SK-N-MC (cell line): ENCODE measurements at regions not wholly inside any gene's neighbourhood (a gene's known extent, or its start where the extent isn't known, plus 50 kb on each side); places are given as distances from the start of the nearest gene placed in this dataset.

Source experiments
- DNase-seq: peaks from one replicate; pipeline ENCODE4 v3.0.0-alpha.2; 2011; ENCODE audit warnings: low read depth, low spot score
- H3K27ac ChIP-seq: fragments of 200-600 bp; sonication (generic); 2 replicates; pipeline ENCODE4 v1.5.1; 2016; ENCODE audit warnings: mixed run types
- H3K36me3 ChIP-seq: fragments of 200-600 bp; sonication (generic); 2 replicates; pipeline ENCODE4 v1.6.1; 2017; ENCODE audit warnings: antibody characterized with exemption, low read length, mixed read lengths; ENCODE audit not compliant: insufficient read depth
- H3K4me3 ChIP-seq: fragments of 200-600 bp; sonication (generic); 2 replicates; pipeline ENCODE4 v1.5.1; 2016
- H3K9ac ChIP-seq: fragments of 200-600 bp; sonication (generic); 2 replicates; pipeline ENCODE4 v1.8.0; 2017; ENCODE audit warnings: mixed run types, mixed read lengths; ENCODE audit not compliant: insufficient read length
- H3K9me3 ChIP-seq: fragments of 200-600 bp; sonication (generic); 2 replicates; pipeline ENCODE4 v1.6.1; 2017; ENCODE audit warnings: low read depth, mild to moderate bottlenecking, antibody characterized with exemption, low read length, moderate library complexity, mixed read lengths
- EZH2 ChIP-seq: fragments of 200-600 bp; sonication (generic); IDR thresholded peaks from one replicate; pipeline ENCODE4 v1.6.1; 2017; ENCODE audit warnings: antibody characterized with exemption
- FOXP2 ChIP-seq: optimal IDR thresholded peaks from 2 replicates; pipeline ENCODE3; 2011; ENCODE audit warnings: mild to moderate bottlenecking, moderate library complexity; ENCODE audit not compliant: insufficient read depth; ENCODE audit errors: extremely low read length, control extremely low read depth
- POLR2AphosphoS5 ChIP-seq: IDR thresholded peaks from 2 replicates; pipeline ENCODE4 v1.6.1; 2012; ENCODE audit warnings: mild to moderate bottlenecking, low read depth, low read length, borderline replicate concordance

DNA sequence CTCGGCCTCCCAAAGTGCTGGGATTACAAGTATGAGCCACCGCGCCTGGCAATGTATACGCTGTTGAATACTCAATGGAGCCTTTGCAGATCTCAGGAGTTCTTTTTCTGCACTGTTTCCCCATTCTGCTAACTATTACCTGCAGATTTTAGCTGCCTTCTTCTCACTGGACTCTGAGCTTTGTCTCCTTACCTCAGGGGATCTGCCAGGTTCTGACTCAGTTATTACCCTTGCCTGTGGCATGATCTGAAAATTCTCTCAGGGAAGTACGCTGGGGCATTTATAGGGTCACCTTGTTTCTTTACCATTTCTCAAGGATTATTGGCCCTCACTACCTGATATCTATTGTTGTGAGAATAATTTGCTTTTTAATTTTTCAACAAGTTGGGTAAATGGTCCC lies 56.6 kb upstream of the MAGED1 start:
- Histone ChIP-seq H3K27ac (0 out of 2 replicates have a peak overlapping the region, but pooled peaks have one; percentile 72), H3K36me3 (peaks cover 2% of the 10 kb centered on the region; the same call in 1 of the 2 replicates), H3K4me3 (no peak overlapping the region), H3K9ac (no peak overlapping the region), H3K9me3 (no peaks in the 10 kb centered on the region)
- no peak for DNase-seq
- TF ChIP-seq POLR2AphosphoS5 (no peak), FOXP2 (no peak), EZH2 (no peak)

DNA sequence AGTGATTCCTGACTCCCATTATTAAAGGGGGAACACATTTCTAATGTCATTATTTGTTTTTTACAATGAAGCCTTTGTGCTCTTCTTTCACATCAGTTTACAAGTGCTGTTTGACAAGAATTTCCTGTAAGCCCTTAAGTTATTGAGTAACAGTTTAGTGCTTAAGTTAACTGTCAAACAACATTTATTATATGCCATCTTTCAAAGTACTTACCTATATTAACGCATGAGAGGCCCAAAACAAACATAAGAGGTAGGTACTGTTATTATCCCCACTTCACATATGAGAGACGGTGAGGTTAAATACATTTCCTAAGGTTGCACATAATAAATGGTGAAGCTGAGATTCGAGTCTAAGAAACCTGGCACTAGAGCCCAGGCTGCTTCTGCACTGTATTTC lies 56.0 kb upstream of the MAGED1 start:
- no peak for DNase-seq
- TF ChIP-seq FOXP2: no peak
- Histone ChIP-seq H3K9ac (no peak overlapping the region), H3K36me3 (peaks cover 2% of the 10 kb centered on the region; the same call in 1 of the 2 replicates), H3K9me3 (no peaks in the 10 kb centered on the region), H3K27ac (peak overlapping the region; percentile 72), H3K4me3 (peak overlapping the region; percentile 45)

DNA sequence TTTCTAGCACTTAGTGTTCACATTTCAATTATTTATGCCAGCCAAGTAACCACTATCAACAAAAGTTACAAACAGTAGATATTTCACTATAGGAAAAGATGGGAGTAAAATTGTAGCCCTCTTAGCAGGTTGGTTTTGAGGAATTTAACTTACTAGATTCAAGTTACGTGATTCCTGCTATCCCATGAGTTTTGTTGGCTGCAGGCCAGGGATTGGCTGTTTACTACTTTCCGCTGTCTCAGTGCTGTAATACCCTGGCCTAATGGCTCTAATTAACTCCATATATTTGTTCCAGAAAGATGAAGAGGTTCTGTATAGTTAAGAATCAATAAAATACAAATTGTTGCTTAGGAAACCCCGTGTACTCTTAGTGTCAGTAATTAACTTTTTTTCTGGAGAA lies 55.5 kb upstream of the MAGED1 start:
- no peak overlapping the region for H3K9ac ChIP-seq
- DNase-seq: peak; percentile 66

More for the DNA sequence above, 55.5 kb upstream of the MAGED1 start:
- Histone ChIP-seq H3K9me3 (no peaks in the 10 kb centered on the region), H3K36me3 (peaks cover 2% of the 10 kb centered on the region; the same call in 1 of the 2 replicates), H3K27ac (peak overlapping the region; percentile 72), H3K4me3 (peak overlapping the region; percentile 45)
- TF ChIP-seq FOXP2 (no peak), POLR2AphosphoS5 (no peak), EZH2 (no peak)
